ENCODE measurements at regions not wholly inside any gene's neighbourhood (a gene's known extent, or its start where the extent isn't known, plus 50 kb on each side); places are given as distances from the start of the nearest gene placed in this dataset.

DNA sequence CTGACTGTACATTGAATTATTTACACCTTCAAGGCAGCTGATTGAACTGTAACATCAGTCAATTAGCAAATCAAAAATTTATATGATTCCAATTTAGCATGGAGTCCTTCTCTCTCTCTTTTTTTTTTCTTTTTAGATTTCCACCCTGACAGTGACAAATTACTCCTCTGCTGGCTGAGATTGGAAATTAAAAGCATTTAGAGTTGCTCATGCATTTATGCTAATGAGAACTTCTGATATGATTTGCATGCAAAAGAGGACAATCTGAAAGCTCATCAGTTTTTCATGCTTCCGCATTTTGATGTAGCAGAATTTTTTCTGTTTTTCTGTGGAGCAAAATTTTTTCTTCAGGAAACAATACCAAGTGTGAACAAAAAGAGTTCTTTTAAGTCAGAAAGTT, 130.5 kb upstream of the NOX3 start:
- H3K4me3 ChIP-seq (ENCODE audit: low read depth, low read length): no peak overlapping the region
- H3K9me3 ChIP-seq: no peaks in the 10 kb centered on the region
- H3K27me3 ChIP-seq: no peaks in the 10 kb centered on the region
- TF ChIP-seq, protein P1, sequence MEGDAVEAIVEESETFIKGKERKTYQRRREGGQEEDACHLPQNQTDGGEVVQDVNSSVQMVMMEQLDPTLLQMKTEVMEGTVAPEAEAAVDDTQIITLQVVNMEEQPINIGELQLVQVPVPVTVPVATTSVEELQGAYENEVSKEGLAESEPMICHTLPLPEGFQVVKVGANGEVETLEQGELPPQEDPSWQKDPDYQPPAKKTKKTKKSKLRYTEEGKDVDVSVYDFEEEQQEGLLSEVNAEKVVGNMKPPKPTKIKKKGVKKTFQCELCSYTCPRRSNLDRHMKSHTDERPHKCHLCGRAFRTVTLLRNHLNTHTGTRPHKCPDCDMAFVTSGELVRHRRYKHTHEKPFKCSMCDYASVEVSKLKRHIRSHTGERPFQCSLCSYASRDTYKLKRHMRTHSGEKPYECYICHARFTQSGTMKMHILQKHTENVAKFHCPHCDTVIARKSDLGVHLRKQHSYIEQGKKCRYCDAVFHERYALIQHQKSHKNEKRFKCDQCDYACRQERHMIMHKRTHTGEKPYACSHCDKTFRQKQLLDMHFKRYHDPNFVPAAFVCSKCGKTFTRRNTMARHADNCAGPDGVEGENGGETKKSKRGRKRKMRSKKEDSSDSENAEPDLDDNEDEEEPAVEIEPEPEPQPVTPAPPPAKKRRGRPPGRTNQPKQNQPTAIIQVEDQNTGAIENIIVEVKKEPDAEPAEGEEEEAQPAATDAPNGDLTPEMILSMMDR (IDR thresholded peaks at IDR 0.05; ENCODE audit: low read depth, low read length): no peak
- no peaks in the 10 kb centered on the region for H3K36me3 ChIP-seq
- no peak for DNase-seq
- H3K4me1 ChIP-seq: no peaks in the 10 kb centered on the region

DNA sequence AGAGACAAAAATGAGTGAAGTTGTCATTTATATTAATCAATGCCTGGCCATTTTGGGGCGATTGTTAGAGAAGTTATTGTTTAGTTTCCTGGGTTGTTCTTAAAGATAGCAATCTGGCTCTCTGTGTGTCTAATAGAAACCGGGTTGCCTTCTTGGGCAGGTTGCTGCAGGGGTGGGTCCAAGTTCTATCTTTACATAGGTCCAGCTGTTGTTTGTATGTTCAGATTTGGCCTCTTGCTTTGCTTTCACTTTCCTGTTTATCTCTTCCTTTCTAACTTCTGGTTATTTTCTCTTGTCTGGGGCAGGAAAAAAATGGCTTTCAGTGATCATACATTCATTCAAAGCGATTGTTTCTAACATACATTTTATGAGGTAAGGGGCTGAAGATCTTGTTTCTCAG, 128.4 kb upstream of the NOX3 start:
- Histone ChIP-seq H3K9me3 (no peaks in the 10 kb centered on the region), H3K27me3 (no peaks in the 10 kb centered on the region), H3K36me3 (no peaks in the 10 kb centered on the region), H3K4me1 (no peaks in the 10 kb centered on the region), H3K4me3 (ENCODE audit: low read depth, low read length) (no peak overlapping the region)
- TF ChIP-seq, protein P1 (IDR thresholded peaks at IDR 0.05; ENCODE audit: low read depth, low read length): no peak
- DNase-seq: no peak

DNA sequence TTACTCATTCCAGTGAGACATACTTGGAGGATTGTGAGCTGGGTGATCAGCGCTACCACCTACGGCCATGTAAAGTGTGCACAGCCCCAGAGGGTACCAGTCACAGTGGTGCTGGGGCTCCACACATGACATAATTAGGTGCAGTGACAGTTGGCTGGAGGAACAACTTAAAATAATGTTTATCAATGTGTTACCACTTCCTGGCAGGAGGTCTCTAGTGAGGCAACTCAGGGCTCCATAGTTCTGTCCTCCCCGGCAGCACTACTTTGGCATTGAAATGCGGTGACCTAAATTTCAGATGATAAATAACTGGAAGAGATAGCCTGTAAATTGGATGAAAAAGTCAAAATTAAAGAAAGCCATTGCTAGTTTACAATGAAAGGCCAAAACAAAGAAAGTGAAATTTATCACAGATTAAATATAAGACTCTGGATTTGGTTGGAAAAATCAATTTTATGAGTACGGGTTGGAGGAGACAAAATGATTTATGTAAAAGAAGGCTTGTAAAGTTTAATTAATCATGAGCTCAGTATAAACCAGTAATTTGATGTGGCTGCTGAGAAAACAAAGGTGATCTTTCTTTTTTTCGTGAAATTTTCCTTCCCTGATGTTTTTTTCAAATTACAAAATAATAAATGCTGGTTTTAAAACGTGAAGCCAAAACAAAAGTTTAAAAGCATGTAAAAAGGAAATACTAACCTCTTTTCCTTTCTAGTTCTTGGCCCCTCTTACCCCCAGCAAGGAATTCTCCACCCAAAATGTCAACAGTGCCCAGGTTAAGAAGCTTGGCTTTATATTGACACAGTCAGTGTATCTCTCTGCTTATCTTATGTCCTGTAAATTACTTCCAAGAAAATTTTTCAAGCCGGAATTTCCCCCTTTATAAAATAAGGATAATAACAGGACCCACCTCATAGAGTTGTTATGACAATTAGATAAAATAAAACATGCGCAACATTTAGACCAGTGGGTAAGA, 126.7 kb upstream of the NOX3 start:
- no peak for DNase-seq
- TF ChIP-seq, protein P1 (IDR thresholded peaks at IDR 0.05; ENCODE audit: low read depth, low read length): no peak
- H3K4me1 ChIP-seq: no peaks in the 10 kb centered on the region
- H3K4me3 ChIP-seq (ENCODE audit: low read depth, low read length): no peak overlapping the region
- H3K9me3 ChIP-seq: no peaks in the 10 kb centered on the region
- no peaks in the 10 kb centered on the region for H3K27me3 ChIP-seq
- no peaks in the 10 kb centered on the region for H3K36me3 ChIP-seq

DNA sequence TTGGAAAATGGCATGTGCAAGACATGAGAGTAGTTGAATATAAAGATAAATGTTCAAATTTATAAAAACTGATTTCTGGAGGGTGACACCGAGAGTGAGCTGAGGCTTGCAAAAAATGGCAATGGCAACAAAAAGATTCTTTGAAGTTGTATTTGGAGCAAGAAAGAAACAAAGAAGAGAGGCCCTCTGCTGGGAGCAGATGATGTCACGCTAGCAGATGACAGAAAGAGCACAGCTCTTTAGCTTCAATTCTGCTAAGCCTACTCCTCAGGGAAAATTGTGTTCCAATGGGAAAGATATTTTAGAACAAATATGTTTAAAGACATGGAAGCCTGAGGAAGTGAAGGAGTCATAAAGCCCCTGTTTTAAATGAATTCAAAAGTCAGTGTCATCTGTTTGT, 125.3 kb upstream of the NOX3 start:
- Histone ChIP-seq H3K9me3 (no peaks in the 10 kb centered on the region), H3K36me3 (no peaks in the 10 kb centered on the region), H3K4me1 (no peaks in the 10 kb centered on the region), H3K27me3 (no peaks in the 10 kb centered on the region), H3K4me3 (ENCODE audit: low read depth, low read length) (no peak overlapping the region)
- TF ChIP-seq, protein P1 (IDR thresholded peaks at IDR 0.05; ENCODE audit: low read depth, low read length): peak; percentile 40
- no peak for DNase-seq

DNA sequence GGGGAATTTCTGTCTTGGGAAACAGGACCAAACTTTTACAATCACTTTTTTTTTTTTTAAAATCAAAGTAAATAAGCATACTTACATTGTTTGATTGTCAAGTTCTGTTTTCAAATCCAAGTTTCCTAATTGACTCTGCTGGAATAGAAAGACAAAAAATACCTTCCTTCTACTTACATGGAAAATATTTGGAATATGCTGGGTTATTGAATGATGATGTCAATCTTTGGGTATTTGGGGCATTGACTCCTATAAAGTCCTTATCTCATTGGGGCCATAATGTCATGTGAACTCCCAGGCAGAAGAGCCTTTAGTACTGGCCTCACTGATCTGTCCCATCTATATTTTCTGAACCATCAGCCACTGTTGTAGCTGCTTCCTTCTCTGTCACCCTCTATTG, 122.6 kb upstream of the NOX3 start:
- no peaks in the 10 kb centered on the region for H3K9me3 ChIP-seq
- no peaks in the 10 kb centered on the region for H3K36me3 ChIP-seq
- H3K4me3 ChIP-seq (ENCODE audit: low read depth, low read length): no peak overlapping the region
- TF ChIP-seq, protein P1 (IDR thresholded peaks at IDR 0.05; ENCODE audit: low read depth, low read length): no peak
- no peaks in the 10 kb centered on the region for H3K27me3 ChIP-seq
- H3K4me1 ChIP-seq: no peaks in the 10 kb centered on the region
- no peak for DNase-seq

DNA sequence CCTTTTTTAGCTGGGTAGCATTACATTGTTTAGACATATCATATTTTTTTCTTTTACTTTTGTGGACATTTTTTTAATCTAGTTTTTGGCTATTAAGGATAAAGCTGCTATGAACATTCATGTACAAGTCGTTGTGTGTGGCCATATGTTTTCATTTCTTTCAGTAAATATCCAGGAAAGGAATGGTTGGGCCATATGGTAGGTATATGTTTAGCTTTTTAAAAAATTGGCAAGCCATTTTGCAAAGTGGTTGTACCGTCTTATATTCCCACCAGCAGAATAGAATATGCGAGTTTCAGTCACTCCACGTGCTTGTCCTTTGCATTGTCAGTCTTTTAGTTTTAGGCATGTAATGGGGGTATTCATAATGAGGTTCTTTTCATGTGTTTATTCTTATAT, 106.3 kb upstream of the NOX3 start:
- no peak for DNase-seq
- Histone ChIP-seq H3K4me3 (ENCODE audit: low read depth, low read length) (no peak overlapping the region), H3K4me1 (no peaks in the 10 kb centered on the region), H3K9me3 (no peaks in the 10 kb centered on the region; the same call in 1 of the 2 replicates), H3K27me3 (no peaks in the 10 kb centered on the region), H3K36me3 (no peaks in the 10 kb centered on the region)
- TF ChIP-seq, protein P1 (IDR thresholded peaks at IDR 0.05; ENCODE audit: low read depth, low read length): no peak

Data from BE2C (cell line).